Right atrium auricular region (tissue), 2 donors: ENCODE measurements at regions not wholly inside any gene's neighbourhood (a gene's known extent, or its start where the extent isn't known, plus 50 kb on each side); places are given as distances from the start of the nearest gene placed in this dataset.

Source experiments
- DNase-seq: peaks from one replicate; pipeline ENCODE4 v3.0.0-alpha.2; 2019; ENCODE audit warnings: low spot score
- H3K27ac ChIP-seq, 2 donors: fragments of 200-600 bp; sonication (generic); 1 replicate in 1 of 2; 2 replicates in 1 of 2; pipeline ENCODE4 v1.5.1; 2016 to 2019
- H3K27me3 ChIP-seq, 2 donors: fragments of 200-600 bp; sonication (generic); one replicate each; pipeline versions ENCODE4 v1.5.1 to v1.6.0; 2017 to 2019
- H3K36me3 ChIP-seq: fragments of 200-600 bp; sonication (generic); one replicate; pipeline ENCODE4 v1.5.1; 2016
- H3K4me1 ChIP-seq, 2 donors: fragments of 200-600 bp; sonication (generic); one replicate each; pipeline versions ENCODE4 v1.5.1 to v1.6.0; 2017 to 2019
- H3K4me3 ChIP-seq, 2 donors: fragments of 200-600 bp; sonication (generic); 1 replicate in 1 of 2; 2 replicates in 1 of 2; pipeline ENCODE4 v1.5.1; 2017 to 2019; ENCODE audit warnings: mild to moderate bottlenecking in 1 of 2, moderate library complexity in 1 of 2
- H3K9me3 ChIP-seq, 2 donors: fragments of 200-600 bp; sonication (generic); one replicate each; pipeline ENCODE4 v1.5.1; 2019
- CTCF ChIP-seq, 2 donors: fragments of 200-600 bp; sonication (generic); IDR thresholded peaks; one replicate each; pipeline ENCODE4 v1.5.1; 2019; ENCODE audit warnings: antibody characterized with exemption in 2 of 2

- no peaks in the 10 kb centered on the region for H3K4me1 ChIP-seq
- H3K36me3 ChIP-seq: no peaks in the 10 kb centered on the region
- no peaks in the 10 kb centered on the region for H3K27me3 ChIP-seq
- H3K27ac ChIP-seq: no peak overlapping the region
- peak; percentile 23 for DNase-seq
- no peaks in the 10 kb centered on the region for H3K9me3 ChIP-seq
- no peak for TF ChIP-seq CTCF (IDR thresholded peaks at IDR 0.05)
- no peak overlapping the region for H3K4me3 ChIP-seq
These were observed 251.0 kb downstream of the PTPRU start for GRCh38 chr1:29487291-29487690.

GRCh38 chr1:29485096-29485925 lies 249.0 kb downstream of the PTPRU start:
- no peak for DNase-seq
- Histone ChIP-seq H3K36me3 (no peaks in the 10 kb centered on the region), H3K9me3 (peaks cover 0 to 6% of the 10 kb centered on the region in 2 donors), H3K27ac (no peak overlapping the region), H3K4me1 (no peaks in the 10 kb centered on the region), H3K4me3 (no peak overlapping the region), H3K27me3 (no peaks in the 10 kb centered on the region)
- no peak for TF ChIP-seq CTCF (IDR thresholded peaks at IDR 0.05)

GRCh38 chr1:29482991-29483390 lies 246.7 kb downstream of the PTPRU start:
- H3K36me3 ChIP-seq: no peaks in the 10 kb centered on the region
- H3K27me3 ChIP-seq: no peaks in the 10 kb centered on the region
- no peaks in the 10 kb centered on the region for H3K4me1 ChIP-seq
- peaks cover 0 to 6% of the 10 kb centered on the region in 2 donors for H3K9me3 ChIP-seq
- H3K27ac ChIP-seq: no peak overlapping the region
- H3K4me3 ChIP-seq: no peak overlapping the region
- no peak for TF ChIP-seq CTCF (IDR thresholded peaks at IDR 0.05)
- DNase-seq: no peak

GRCh38 chr1:29482064-29482463 lies 245.7 kb downstream of the PTPRU start:
- Histone ChIP-seq H3K9me3 (peaks cover 0 to 6% of the 10 kb centered on the region in 2 donors), H3K4me1 (no peaks in the 10 kb centered on the region), H3K4me3 (no peak overlapping the region), H3K27me3 (no peaks in the 10 kb centered on the region), H3K27ac (no peak overlapping the region), H3K36me3 (no peaks in the 10 kb centered on the region)
- no peak for TF ChIP-seq CTCF (IDR thresholded peaks at IDR 0.05)
- no peak for DNase-seq

GRCh38 chr1:29481031-29481430 lies 244.7 kb downstream of the PTPRU start:
- Histone ChIP-seq H3K9me3 (peaks cover 0 to 6% of the 10 kb centered on the region in 2 donors), H3K27ac (no peak overlapping the region), H3K27me3 (no peaks in the 10 kb centered on the region), H3K4me1 (no peaks in the 10 kb centered on the region), H3K36me3 (no peaks in the 10 kb centered on the region), H3K4me3 (no peak overlapping the region)
- TF ChIP-seq CTCF (IDR thresholded peaks at IDR 0.05): no peak
- no peak for DNase-seq

GRCh38 chr1:29478879-29479278 lies 242.6 kb downstream of the PTPRU start:
- no peak for TF ChIP-seq CTCF (IDR thresholded peaks at IDR 0.05)
- DNase-seq: no peak
- H3K27me3 ChIP-seq: no peaks in the 10 kb centered on the region

More at GRCh38 chr1:29478879-29479278, 242.6 kb downstream of the PTPRU start:
- H3K4me3 ChIP-seq: no peak overlapping the region
- peaks cover 0 to 6% of the 10 kb centered on the region in 2 donors for H3K9me3 ChIP-seq
- H3K36me3 ChIP-seq: no peaks in the 10 kb centered on the region
- no peak overlapping the region for H3K27ac ChIP-seq
- no peaks in the 10 kb centered on the region for H3K4me1 ChIP-seq
